Left lung (tissue), 4 donors: ENCODE measurements at regions not wholly inside any gene's neighbourhood (a gene's known extent, or its start where the extent isn't known, plus 50 kb on each side); places are given as distances from the start of the nearest gene placed in this dataset.
A peak's percentile ranks its signal among the peaks of the same experiment; 100 is the strongest.

ENCODE experiments used
- ATAC-seq: fragments of 200-7000 bp; cut with Tn5 transposase; one replicate; pipeline ENCODE4 v1.9.1; 2020; ENCODE audit warnings: moderate library complexity
- DNase-seq, 4 donors: peaks; one replicate each; pipeline ENCODE4 v3.0.0-alpha.2; 2013 to 2020
- H3K27ac ChIP-seq, 2 donors: fragments of 200-600 bp; sonication (generic) in 1 of 2; one replicate each; pipeline versions ENCODE4 v1.5.0 to v1.8.0; 2020 to 2021
- H3K27me3 ChIP-seq, 2 donors: fragments of 200-600 bp; sonication (generic) in 1 of 2; one replicate each; pipeline versions ENCODE4 v1.5.0 to v1.8.0; 2020 to 2021
- H3K36me3 ChIP-seq, 2 donors: fragments of 200-600 bp; sonication (generic) in 1 of 2; one replicate each; pipeline versions ENCODE4 v1.5.0 to v1.8.0; 2020 to 2021
- H3K4me1 ChIP-seq, 2 donors: fragments of 200-600 bp; one replicate each; pipeline ENCODE4 v1.8.0; 2021
- H3K4me3 ChIP-seq, 2 donors: fragments of 200-600 bp; sonication (generic) in 1 of 2; one replicate each; pipeline versions ENCODE4 v1.5.0 to v1.8.0; 2020 to 2021; ENCODE audit warnings: mild to moderate bottlenecking in 1 of 2
- H3K9me3 ChIP-seq, 2 donors: fragments of 200-600 bp; sonication (generic) in 1 of 2; one replicate each; pipeline versions ENCODE4 v1.5.0 to v1.8.0; 2020 to 2021
- intact Hi-C, 2 donors: fragments of 100-400 bp; cut with DNase I; formaldehyde crosslinking; loops; one replicate each; pipeline versions ENCODE4 v1.11.2 to v1.14.2; 2022
- TF ChIP-seq, protein P1 (sequence below), 2 donors: fragments of 200-600 bp; sonication (generic) in 1 of 2; IDR thresholded peaks; one replicate each; pipeline versions ENCODE4 v1.5.0 to v1.8.0; 2021; ENCODE audit warnings: antibody characterized with exemption in 2 of 2
- donor health status: DM: no; HTN: yes; CAD: no.
- donor health status: DM: no; HTN: no; CAD: no.

GRCh38 chr17:65403626-65404025, 157.8 kb downstream of the AXIN2 start:
- Histone ChIP-seq H3K9me3 (no peaks in the 10 kb centered on the region), H3K27me3 (no peaks in the 10 kb centered on the region), H3K27ac (no peak overlapping the region), H3K36me3 (no peaks in the 10 kb centered on the region), H3K4me3 (no peak overlapping the region), H3K4me1 (no peaks in the 10 kb centered on the region)
- ATAC-seq, result no peak
- DNase-seq, result no peak
- intact Hi-C loops, result no loop called here
- TF ChIP-seq, protein P1, sequence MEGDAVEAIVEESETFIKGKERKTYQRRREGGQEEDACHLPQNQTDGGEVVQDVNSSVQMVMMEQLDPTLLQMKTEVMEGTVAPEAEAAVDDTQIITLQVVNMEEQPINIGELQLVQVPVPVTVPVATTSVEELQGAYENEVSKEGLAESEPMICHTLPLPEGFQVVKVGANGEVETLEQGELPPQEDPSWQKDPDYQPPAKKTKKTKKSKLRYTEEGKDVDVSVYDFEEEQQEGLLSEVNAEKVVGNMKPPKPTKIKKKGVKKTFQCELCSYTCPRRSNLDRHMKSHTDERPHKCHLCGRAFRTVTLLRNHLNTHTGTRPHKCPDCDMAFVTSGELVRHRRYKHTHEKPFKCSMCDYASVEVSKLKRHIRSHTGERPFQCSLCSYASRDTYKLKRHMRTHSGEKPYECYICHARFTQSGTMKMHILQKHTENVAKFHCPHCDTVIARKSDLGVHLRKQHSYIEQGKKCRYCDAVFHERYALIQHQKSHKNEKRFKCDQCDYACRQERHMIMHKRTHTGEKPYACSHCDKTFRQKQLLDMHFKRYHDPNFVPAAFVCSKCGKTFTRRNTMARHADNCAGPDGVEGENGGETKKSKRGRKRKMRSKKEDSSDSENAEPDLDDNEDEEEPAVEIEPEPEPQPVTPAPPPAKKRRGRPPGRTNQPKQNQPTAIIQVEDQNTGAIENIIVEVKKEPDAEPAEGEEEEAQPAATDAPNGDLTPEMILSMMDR (IDR thresholded peaks at IDR 0.05), result no peak

- Histone ChIP-seq H3K4me3 (no peak overlapping the region), H3K4me1 (no peaks in the 10 kb centered on the region), H3K27me3 (no peaks in the 10 kb centered on the region), H3K27ac (no peak overlapping the region), H3K36me3 (no peaks in the 10 kb centered on the region), H3K9me3 (no peaks in the 10 kb centered on the region)
- TF ChIP-seq, protein P1 (IDR thresholded peaks at IDR 0.05), result no peak
- DNase-seq (no peak), ATAC-seq (no peak)
- intact Hi-C loops, result no loop called here
Observed at GRCh38 chr17:65402513-65403496, 158.6 kb downstream of the AXIN2 start.

GRCh38 chr17:65401561-65401960, 159.9 kb downstream of the AXIN2 start:
- TF ChIP-seq, protein P1 (IDR thresholded peaks at IDR 0.05), result no peak
- DNase-seq (peak in 1 of 4 donors; percentile 21), ATAC-seq (no peak)
- Histone ChIP-seq H3K4me3 (no peak overlapping the region), H3K27ac (no peak overlapping the region), H3K9me3 (no peaks in the 10 kb centered on the region), H3K4me1 (no peaks in the 10 kb centered on the region), H3K36me3 (no peaks in the 10 kb centered on the region), H3K27me3 (no peaks in the 10 kb centered on the region)
- intact Hi-C loops, result no loop called here

DNA sequence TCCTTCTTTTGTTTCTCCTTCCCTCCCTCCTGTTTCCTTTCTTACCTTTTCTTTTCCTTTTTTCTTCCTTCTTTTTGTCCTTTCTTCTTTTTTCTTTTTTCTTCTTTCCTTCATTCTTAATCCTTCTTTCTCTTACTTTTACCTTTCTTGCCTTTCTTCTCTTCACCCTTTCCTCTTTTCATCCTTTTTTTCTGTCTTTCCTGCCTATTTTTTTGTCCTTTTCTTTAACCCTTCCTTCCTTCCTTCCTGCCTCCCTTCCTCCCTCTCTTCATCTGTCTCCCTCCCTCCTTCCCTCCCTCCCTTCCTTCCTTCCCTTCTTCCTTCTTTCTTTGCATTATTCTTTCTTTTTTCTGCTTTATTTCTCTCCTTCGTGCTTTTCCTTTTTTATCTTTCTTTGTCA, 160.7 kb downstream of the AXIN2 start:
- Histone ChIP-seq H3K27ac (no peak overlapping the region), H3K4me1 (no peaks in the 10 kb centered on the region), H3K4me3 (no peak overlapping the region), H3K27me3 (no peaks in the 10 kb centered on the region), H3K9me3 (no peaks in the 10 kb centered on the region), H3K36me3 (no peaks in the 10 kb centered on the region)
- TF ChIP-seq, protein P1 (IDR thresholded peaks at IDR 0.05), result no peak
- ATAC-seq (no peak), DNase-seq (no peak)
- intact Hi-C loops, result no loop called here

- ATAC-seq, result no peak
- intact Hi-C loops, result no loop called here
Observed at GRCh38 chr17:65398040-65398787, 163.2 kb downstream of the AXIN2 start.

More at GRCh38 chr17:65398040-65398787, 163.2 kb downstream of the AXIN2 start:
- no peaks in the 10 kb centered on the region for H3K9me3 ChIP-seq
- H3K36me3 ChIP-seq, result no peaks in the 10 kb centered on the region
- no peak overlapping the region for H3K4me3 ChIP-seq
- no peaks in the 10 kb centered on the region for H3K4me1 ChIP-seq
- no peak overlapping the region for H3K27ac ChIP-seq
- no peaks in the 10 kb centered on the region for H3K27me3 ChIP-seq
- TF ChIP-seq, protein P1 (IDR thresholded peaks at IDR 0.05), result no peak
- no peak for DNase-seq
